SH-SY5Y (cell line): ENCODE measurements at regions not wholly inside any gene's neighbourhood (a gene's known extent, or its start where the extent isn't known, plus 50 kb on each side); places are given as distances from the start of the nearest gene placed in this dataset.

Experiments
- GATA2 ChIP-seq: IDR thresholded peaks from 2 replicates; pipeline ENCODE4 v1.6.1; 2011; ENCODE audit warnings: mild to moderate bottlenecking, low read depth, low read length
- GATA3 ChIP-seq: IDR thresholded peaks from 2 replicates; pipeline ENCODE4 v1.6.1; 2011; ENCODE audit warnings: low read depth, mild to moderate bottlenecking, low read length, moderate library complexity

GRCh38 chr6:165191461-165191860, 117.9 kb downstream of the C6orf118 start:
- TF ChIP-seq GATA3 (no peak), GATA2 (no peak)
